Liver (tissue), 8 donors: ENCODE measurements at regions not wholly inside any gene's neighbourhood (a gene's known extent, or its start where the extent isn't known, plus 50 kb on each side); places are given as distances from the start of the nearest gene placed in this dataset.

Experiments used
- DNase-seq: peaks from one replicate; pipeline ENCODE4 v3.0.0-alpha.2; 2017; ENCODE audit warnings: low spot score
- H3K27ac ChIP-seq, 2 donors: one replicate each; pipeline ENCODE4 v1.7.0; 2013; ENCODE audit warnings: inconsistent platforms in 2 of 2, low read length in 2 of 2, control low read depth in 1 of 2, low read depth in 1 of 2, mild to moderate bottlenecking in 1 of 2
- H3K27me3 ChIP-seq, 4 donors: one replicate each; pipeline versions ENCODE4 v1.6.1 to v1.7.0; 2013; ENCODE audit warnings: low read length in 3 of 4, inconsistent platforms in 1 of 4, mild to moderate bottlenecking in 1 of 4, moderate library complexity in 1 of 4; ENCODE audit not compliant: control insufficient read depth in 4 of 4, insufficient read depth in 4 of 4
- H3K36me3 ChIP-seq, 4 donors: one replicate each; pipeline versions ENCODE4 v1.6.1 to v1.7.0; 2013; ENCODE audit warnings: low read length in 3 of 4, mild to moderate bottlenecking in 3 of 4, low read depth in 1 of 4, moderate library complexity in 1 of 4; ENCODE audit not compliant: control insufficient read depth in 4 of 4, insufficient read depth in 3 of 4
- H3K4me1 ChIP-seq, 4 donors: one replicate each; pipeline versions ENCODE4 v1.6.1 to v1.7.0; 2013; ENCODE audit warnings: low read length in 3 of 4, mild to moderate bottlenecking in 3 of 4, moderate library complexity in 1 of 4; ENCODE audit not compliant: control insufficient read depth in 4 of 4, insufficient read depth in 4 of 4
- H3K4me3 ChIP-seq, 3 donors: one replicate each; pipeline versions ENCODE4 v1.6.1 to v1.7.0; 2013; ENCODE audit warnings: low read length in 3 of 3, control low read depth in 1 of 3, low read depth in 1 of 3, mild to moderate bottlenecking in 1 of 3
- H3K9ac ChIP-seq, 2 donors: one replicate each; pipeline ENCODE4 v1.7.0; 2013; ENCODE audit warnings: low read length in 2 of 2, mild to moderate bottlenecking in 2 of 2, moderate library complexity in 2 of 2, control low read depth in 1 of 2, low read depth in 1 of 2
- H3K9me3 ChIP-seq, 4 donors: one replicate each; pipeline versions ENCODE4 v1.6.1 to v1.7.0; 2013; ENCODE audit warnings: low read length in 3 of 4; ENCODE audit not compliant: control insufficient read depth in 4 of 4
- EGR1 ChIP-seq, 2 donors: IDR thresholded peaks; 2 replicates each; pipeline ENCODE4 v1.6.1; 2016 to 2018; ENCODE audit warnings: antibody characterized with exemption in 2 of 2, low read depth in 2 of 2
- FOXA1 ChIP-seq: IDR thresholded peaks from 2 replicates; pipeline ENCODE4 v1.6.1; 2016; ENCODE audit warnings: antibody characterized with exemption
- GABPA ChIP-seq, 2 donors: IDR thresholded peaks in 1 of 2; conservative IDR thresholded peaks in 1 of 2; 2 replicates each; pipeline ENCODE4 v1.6.1; 2016; ENCODE audit warnings: antibody characterized with exemption in 2 of 2, mild to moderate bottlenecking in 1 of 2, moderate library complexity in 1 of 2
- HNF4A ChIP-seq, 2 donors: conservative IDR thresholded peaks; 2 replicates each; pipeline ENCODE4 v1.6.1; 2016; ENCODE audit warnings: antibody characterized with exemption in 2 of 2, mild to moderate bottlenecking in 2 of 2
- HNF4G ChIP-seq: IDR thresholded peaks from 2 replicates; pipeline ENCODE4 v1.6.1; 2016; ENCODE audit warnings: antibody characterized with exemption
- NR2F2 ChIP-seq: IDR thresholded peaks from 2 replicates; pipeline ENCODE4 v1.6.1; 2016; ENCODE audit warnings: antibody characterized with exemption
- RAD21 ChIP-seq, 2 donors: IDR thresholded peaks; 2 replicates each; pipeline ENCODE4 v1.6.1; 2016; ENCODE audit warnings: antibody characterized with exemption in 2 of 2, mild to moderate bottlenecking in 2 of 2
- RXRA ChIP-seq, 2 donors: IDR thresholded peaks; 2 replicates each; pipeline ENCODE4 v1.6.1; 2017 to 2018; ENCODE audit warnings: antibody characterized with exemption in 2 of 2, mild to moderate bottlenecking in 1 of 2
- SP1 ChIP-seq: IDR thresholded peaks from 2 replicates; pipeline ENCODE4 v1.6.1; 2018; ENCODE audit warnings: antibody characterized with exemption, mild to moderate bottlenecking
- TAF1 ChIP-seq: conservative IDR thresholded peaks from 2 replicates; pipeline ENCODE4 v1.6.1; 2016; ENCODE audit warnings: antibody characterized with exemption, mild to moderate bottlenecking
- YY1 ChIP-seq: IDR thresholded peaks from 2 replicates; pipeline ENCODE4 v1.6.1; 2016; ENCODE audit warnings: antibody characterized with exemption, mild to moderate bottlenecking
- WGBS: extraction: QIAGEN DNeasy Blood & Tissue Kit; methylation state at CpG from one replicate; pipeline ENCODE4 v1.1.7; 2013; 5-methylcytosine and 5-hydroxymethylcytosine counted together
- TF ChIP-seq, protein P1 (sequence below): IDR thresholded peaks from 2 replicates; pipeline ENCODE4 v1.6.1; 2016; ENCODE audit warnings: antibody characterized with exemption, mild to moderate bottlenecking
- TF ChIP-seq, protein P2 (sequence below): IDR thresholded peaks from 2 replicates; pipeline ENCODE4 v1.6.1; 2016; ENCODE audit warnings: antibody characterized with exemption
- TF ChIP-seq, protein P3 (sequence below): IDR thresholded peaks from 2 replicates; pipeline ENCODE4 v1.6.1; 2016; ENCODE audit warnings: antibody characterized with exemption
- TF ChIP-seq, protein P4 (sequence below): IDR thresholded peaks from 2 replicates; pipeline ENCODE4 v1.6.1; 2016; ENCODE audit warnings: antibody characterized with exemption
- TF ChIP-seq, protein P5 (sequence below): fragments of 150-350 bp; IDR thresholded peaks from 2 replicates; pipeline ENCODE4 v1.5.1; 2017; ENCODE audit warnings: improper control_type of control experiment, low read depth, low read length; ENCODE audit not compliant: missing input control
- donor health status: healthy.
- donor health status: healthy.
- donor health status: healthy.
- donor health status: healthy.
- donor health status: healthy.

DNA sequence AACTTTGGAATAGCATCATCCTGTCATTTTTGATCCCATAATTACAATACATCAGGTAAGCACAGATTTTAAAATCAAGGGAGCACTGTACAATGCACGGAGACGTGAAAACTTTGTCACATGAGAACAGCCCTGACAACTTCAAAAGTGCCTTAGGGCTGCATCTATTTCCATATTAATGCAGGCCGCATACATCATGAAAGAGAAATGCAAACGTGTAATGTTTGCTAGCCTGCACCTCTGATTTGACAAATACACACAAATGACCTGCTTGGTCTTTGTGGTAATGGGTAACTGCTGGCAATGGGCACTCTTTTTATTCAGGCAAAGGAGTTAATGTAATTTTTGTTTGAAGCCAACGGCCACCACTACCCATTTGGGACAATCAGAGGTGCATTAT, 202.0 kb upstream of the EPHA4 start:
- WGBS = 58% methylated on average over 5 of the region's 5 CpGs
- DNase-seq = no peak
- Histone ChIP-seq H3K27me3 (no peaks in the 10 kb centered on the region), H3K4me1 (no peaks in the 10 kb centered on the region), H3K4me3 (no peak overlapping the region), H3K36me3 (no peaks in the 10 kb centered on the region), H3K9ac (no peak overlapping the region), H3K9me3 (no peaks in the 10 kb centered on the region), H3K27ac (no peak overlapping the region)
- TF ChIP-seq NR2F2 (no peak), HNF4A (conservative IDR thresholded peaks at IDR 0.05) (no peak), TAF1 (no peak), RAD21 (IDR thresholded peaks at IDR 0.05) (no peak), GABPA (IDR thresholded peaks at IDR 0.05 in 1 of 2, conservative IDR thresholded peaks at IDR 0.05 in 1 of 2) (no peak), RXRA (IDR thresholded peaks at IDR 0.05) (no peak)
- TF ChIP-seq, protein P1, sequence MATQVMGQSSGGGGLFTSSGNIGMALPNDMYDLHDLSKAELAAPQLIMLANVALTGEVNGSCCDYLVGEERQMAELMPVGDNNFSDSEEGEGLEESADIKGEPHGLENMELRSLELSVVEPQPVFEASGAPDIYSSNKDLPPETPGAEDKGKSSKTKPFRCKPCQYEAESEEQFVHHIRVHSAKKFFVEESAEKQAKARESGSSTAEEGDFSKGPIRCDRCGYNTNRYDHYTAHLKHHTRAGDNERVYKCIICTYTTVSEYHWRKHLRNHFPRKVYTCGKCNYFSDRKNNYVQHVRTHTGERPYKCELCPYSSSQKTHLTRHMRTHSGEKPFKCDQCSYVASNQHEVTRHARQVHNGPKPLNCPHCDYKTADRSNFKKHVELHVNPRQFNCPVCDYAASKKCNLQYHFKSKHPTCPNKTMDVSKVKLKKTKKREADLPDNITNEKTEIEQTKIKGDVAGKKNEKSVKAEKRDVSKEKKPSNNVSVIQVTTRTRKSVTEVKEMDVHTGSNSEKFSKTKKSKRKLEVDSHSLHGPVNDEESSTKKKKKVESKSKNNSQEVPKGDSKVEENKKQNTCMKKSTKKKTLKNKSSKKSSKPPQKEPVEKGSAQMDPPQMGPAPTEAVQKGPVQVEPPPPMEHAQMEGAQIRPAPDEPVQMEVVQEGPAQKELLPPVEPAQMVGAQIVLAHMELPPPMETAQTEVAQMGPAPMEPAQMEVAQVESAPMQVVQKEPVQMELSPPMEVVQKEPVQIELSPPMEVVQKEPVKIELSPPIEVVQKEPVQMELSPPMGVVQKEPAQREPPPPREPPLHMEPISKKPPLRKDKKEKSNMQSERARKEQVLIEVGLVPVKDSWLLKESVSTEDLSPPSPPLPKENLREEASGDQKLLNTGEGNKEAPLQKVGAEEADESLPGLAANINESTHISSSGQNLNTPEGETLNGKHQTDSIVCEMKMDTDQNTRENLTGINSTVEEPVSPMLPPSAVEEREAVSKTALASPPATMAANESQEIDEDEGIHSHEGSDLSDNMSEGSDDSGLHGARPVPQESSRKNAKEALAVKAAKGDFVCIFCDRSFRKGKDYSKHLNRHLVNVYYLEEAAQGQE = no peak
- TF ChIP-seq, protein P2, sequence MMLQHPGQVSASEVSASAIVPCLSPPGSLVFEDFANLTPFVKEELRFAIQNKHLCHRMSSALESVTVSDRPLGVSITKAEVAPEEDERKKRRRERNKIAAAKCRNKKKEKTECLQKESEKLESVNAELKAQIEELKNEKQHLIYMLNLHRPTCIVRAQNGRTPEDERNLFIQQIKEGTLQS = no peak
- TF ChIP-seq, protein P3, sequence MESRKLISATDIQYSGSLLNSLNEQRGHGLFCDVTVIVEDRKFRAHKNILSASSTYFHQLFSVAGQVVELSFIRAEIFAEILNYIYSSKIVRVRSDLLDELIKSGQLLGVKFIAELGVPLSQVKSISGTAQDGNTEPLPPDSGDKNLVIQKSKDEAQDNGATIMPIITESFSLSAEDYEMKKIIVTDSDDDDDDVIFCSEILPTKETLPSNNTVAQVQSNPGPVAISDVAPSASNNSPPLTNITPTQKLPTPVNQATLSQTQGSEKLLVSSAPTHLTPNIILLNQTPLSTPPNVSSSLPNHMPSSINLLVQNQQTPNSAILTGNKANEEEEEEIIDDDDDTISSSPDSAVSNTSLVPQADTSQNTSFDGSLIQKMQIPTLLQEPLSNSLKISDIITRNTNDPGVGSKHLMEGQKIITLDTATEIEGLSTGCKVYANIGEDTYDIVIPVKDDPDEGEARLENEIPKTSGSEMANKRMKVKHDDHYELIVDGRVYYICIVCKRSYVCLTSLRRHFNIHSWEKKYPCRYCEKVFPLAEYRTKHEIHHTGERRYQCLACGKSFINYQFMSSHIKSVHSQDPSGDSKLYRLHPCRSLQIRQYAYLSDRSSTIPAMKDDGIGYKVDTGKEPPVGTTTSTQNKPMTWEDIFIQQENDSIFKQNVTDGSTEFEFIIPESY = no peak

DNA sequence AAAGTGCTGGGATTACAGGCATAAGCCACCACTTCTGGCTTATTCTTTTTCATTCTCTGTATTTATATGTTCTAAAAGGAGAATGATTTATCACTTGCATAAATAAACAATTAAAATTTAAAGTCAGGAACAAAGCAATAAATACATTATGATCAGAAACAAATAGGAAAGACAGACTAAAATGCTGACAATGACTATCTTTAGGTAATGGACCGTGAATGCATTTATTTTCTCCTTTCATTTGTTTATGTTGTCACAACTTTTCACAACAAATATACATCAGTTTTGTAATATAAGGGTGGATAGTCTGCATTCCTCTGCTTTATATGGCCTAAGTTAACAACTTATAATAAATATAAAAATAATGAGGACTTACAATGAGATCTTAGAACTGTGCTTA, 199.2 kb upstream of the EPHA4 start:
- H3K9ac ChIP-seq = no peak overlapping the region
- TF ChIP-seq EGR1 (IDR thresholded peaks at IDR 0.05; ENCODE audit: low read depth in 2 of 2) (no peak), SP1 (no peak), HNF4G (no peak), RAD21 (IDR thresholded peaks at IDR 0.05) (no peak), NR2F2 (no peak), HNF4A (conservative IDR thresholded peaks at IDR 0.05) (no peak), YY1 (no peak), TAF1 (no peak), GABPA (IDR thresholded peaks at IDR 0.05 in 1 of 2, conservative IDR thresholded peaks at IDR 0.05 in 1 of 2) (no peak), FOXA1 (no peak), RXRA (IDR thresholded peaks at IDR 0.05) (no peak)
- TF ChIP-seq, protein P2 = no peak
- TF ChIP-seq, protein P3 = no peak
- TF ChIP-seq, protein P4, sequence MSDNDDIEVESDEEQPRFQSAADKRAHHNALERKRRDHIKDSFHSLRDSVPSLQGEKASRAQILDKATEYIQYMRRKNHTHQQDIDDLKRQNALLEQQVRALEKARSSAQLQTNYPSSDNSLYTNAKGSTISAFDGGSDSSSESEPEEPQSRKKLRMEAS = no peak
- TF ChIP-seq, protein P5, sequence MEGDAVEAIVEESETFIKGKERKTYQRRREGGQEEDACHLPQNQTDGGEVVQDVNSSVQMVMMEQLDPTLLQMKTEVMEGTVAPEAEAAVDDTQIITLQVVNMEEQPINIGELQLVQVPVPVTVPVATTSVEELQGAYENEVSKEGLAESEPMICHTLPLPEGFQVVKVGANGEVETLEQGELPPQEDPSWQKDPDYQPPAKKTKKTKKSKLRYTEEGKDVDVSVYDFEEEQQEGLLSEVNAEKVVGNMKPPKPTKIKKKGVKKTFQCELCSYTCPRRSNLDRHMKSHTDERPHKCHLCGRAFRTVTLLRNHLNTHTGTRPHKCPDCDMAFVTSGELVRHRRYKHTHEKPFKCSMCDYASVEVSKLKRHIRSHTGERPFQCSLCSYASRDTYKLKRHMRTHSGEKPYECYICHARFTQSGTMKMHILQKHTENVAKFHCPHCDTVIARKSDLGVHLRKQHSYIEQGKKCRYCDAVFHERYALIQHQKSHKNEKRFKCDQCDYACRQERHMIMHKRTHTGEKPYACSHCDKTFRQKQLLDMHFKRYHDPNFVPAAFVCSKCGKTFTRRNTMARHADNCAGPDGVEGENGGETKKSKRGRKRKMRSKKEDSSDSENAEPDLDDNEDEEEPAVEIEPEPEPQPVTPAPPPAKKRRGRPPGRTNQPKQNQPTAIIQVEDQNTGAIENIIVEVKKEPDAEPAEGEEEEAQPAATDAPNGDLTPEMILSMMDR = no peak
- H3K4me3 ChIP-seq = no peak overlapping the region

More for the DNA sequence above, 199.2 kb upstream of the EPHA4 start:
- no peaks in the 10 kb centered on the region for H3K27me3 ChIP-seq
- no peaks in the 10 kb centered on the region for H3K36me3 ChIP-seq
- H3K27ac ChIP-seq = no peak overlapping the region
- no peaks in the 10 kb centered on the region for H3K4me1 ChIP-seq
- no peaks in the 10 kb centered on the region for H3K9me3 ChIP-seq
- 93% methylated on average over 1 of the region's 1 CpG for WGBS
- DNase-seq = no peak
